ENCODE measurements at regions not wholly inside any gene's neighbourhood (a gene's known extent, or its start where the extent isn't known, plus 50 kb on each side); places are given as distances from the start of the nearest gene placed in this dataset.

GRCh38 chr14:96931751-96932150, 134.6 kb downstream of the VRK1 start:
- DNase-seq (ENCODE audit: low spot score): no peak
- intact Hi-C loops (cut with DNase I): no loop called here

DNA sequence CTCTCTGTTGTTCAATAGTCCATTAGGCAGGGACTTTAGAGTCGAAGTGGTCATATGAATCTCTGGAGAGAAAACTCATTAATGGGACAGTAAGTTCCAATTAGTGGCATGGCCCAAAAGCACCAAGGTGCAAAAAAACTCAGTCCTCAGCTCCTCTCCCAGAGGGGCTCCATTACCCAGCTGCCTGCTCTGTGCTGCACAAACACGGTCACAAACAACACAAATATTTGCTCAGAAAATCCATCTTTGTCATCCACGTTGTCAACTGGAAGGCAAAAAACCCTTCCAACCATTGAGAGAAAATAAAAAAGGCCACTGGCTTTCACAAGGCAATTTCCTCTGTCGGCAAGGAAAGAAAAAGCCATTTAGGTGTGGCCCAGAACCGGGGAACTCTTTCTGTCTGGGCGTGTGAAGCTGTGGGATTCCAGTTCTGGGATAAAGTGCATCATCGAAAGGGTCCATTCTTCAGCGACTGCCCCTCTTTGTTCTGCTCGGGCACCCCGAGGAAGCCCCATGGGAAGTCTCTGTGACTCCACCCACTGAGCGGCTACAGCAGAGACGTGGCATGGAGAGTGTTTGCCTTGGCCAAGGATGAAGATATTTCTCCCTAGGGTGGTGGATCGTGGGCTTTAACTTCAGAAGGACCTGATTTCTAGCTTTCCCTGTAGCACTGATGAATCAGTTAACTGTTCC, 137.6 kb downstream of the VRK1 start:
- intact Hi-C loops (cut with DNase I): no loop called here
- DNase-seq (ENCODE audit: low spot score): peak; percentile 70

GRCh38 chr14:96938946-96939345, 141.8 kb downstream of the VRK1 start:
- intact Hi-C loops (cut with DNase I): no loop called here
- peak; percentile 20 for DNase-seq (ENCODE audit: low spot score)

DNA sequence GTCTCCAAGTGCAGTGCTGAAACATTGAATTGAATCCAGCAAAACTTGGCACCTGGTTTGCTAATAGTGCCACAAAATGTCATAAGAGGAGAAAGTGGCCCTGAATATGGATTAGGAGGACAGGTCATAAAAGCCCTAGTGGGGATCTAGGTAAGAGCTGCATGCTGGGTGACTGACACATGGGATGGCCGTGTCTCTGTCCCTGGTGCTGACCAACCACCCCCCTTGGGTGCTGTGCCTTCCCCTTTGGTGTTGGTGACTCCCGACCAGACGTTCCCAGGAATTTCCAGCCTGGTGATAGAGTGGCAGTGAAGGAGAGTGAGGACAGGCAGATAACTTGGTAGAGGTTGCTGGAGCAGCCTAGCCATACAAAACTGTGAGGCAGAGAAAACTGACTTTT, 142.8 kb downstream of the VRK1 start:
- intact Hi-C loops (cut with DNase I): no loop called here
- peak; percentile 73 for DNase-seq (ENCODE audit: low spot score)

DNA sequence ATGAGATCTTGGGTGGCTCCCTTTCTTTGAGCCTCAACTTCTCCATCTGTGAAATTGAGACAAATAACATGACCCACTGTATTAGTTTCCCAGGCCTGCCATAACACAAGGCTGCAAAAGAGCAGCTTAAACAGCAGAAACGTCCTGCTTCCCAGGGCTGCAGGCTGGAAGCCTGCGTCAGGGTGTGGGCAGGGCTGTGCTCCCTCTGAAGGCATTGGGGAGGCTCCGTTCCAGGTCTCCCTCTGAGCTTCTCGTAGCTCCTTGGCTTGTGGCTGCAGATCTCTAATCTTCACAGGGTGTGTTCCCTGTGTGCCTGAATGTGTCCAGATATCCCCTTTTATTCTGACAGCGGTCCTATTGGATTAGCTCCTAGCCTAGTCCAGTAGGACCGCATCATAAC, 147.1 kb downstream of the VRK1 start:
- intact Hi-C loops (cut with DNase I): no loop called here
- DNase-seq (ENCODE audit: low spot score): peak; percentile 9

GRCh38 chr14:96945721-96946120, 148.5 kb downstream of the VRK1 start:
- intact Hi-C loops (cut with DNase I): no loop called here
- peak; percentile 19 for DNase-seq (ENCODE audit: low spot score)

- intact Hi-C loops (cut with DNase I): no loop called here
- DNase-seq (ENCODE audit: low spot score): no peak
These were observed 152.4 kb downstream of the VRK1 start for GRCh38 chr14:96949594-96949993.

DNA sequence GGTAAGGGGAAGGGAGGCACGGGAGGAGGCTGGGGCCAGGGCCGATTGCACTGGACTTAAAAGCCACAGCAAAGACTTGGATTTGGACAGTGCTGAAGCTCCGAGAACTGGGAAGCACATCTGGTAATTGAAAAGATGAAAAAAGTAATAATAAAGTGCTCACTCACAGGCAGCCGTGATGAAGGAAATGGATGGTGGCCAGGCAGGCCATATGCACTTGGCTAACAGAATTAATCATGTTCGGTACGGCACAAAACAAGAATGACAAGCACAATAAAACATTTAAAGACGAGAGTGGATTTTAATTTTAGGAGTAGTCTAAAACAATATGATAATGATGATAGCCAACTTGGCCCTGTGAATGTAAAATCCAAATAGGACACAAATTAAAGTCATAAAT, 154.3 kb downstream of the VRK1 start:
- no peak for DNase-seq (ENCODE audit: low spot score)
- intact Hi-C loops (cut with DNase I): no loop called here

DNA sequence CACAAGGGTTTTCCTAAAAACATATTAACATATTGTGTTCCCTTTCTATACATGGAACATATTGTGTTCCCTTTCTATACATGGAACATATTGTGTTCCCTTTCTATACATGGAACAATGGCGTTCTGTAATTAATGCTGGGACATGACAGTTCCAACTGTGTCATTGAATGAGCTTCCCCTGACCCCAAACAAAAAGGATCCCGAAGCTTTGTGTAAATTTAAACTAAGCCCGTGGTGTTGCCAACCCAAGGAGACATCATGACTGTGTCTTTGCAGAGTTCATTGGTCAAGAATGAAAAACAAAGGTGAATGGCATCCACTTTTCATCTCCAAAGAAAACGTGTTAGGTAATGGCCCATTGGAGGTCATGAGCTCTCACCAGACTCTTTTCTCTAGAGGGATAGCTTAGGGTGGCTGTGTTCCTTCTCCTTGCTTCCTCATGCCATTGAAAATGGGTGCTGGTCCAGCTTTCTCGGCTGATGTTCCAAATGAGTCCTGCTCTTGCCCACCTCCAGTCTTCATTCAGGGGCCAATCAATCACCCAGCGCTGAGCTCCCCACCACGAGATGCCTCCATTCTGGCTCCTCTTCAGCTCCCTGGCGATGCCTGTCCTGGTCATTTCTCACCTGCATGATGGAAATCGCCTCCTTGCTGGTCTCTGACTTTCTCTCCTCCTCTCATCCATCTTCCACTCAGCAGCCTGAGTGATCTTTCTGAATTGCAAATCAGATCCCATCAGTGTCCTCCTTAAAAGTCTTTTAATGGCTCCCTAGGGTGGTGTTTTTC, 156.1 kb downstream of the VRK1 start:
- DNase-seq (ENCODE audit: low spot score): no peak
- intact Hi-C loops (cut with DNase I): no loop called here

- DNase-seq (ENCODE audit: low spot score): no peak
- intact Hi-C loops (cut with DNase I): no loop called here
These were observed 156.6 kb downstream of the VRK1 start for GRCh38 chr14:96953875-96954185.

GRCh38 chr14:96956464-96957239, 159.5 kb downstream of the VRK1 start:
- no peak for DNase-seq (ENCODE audit: low spot score)
- intact Hi-C loops (cut with DNase I): no loop called here

- DNase-seq (ENCODE audit: low spot score): no peak
- intact Hi-C loops (cut with DNase I): no loop called here
These were observed 160.9 kb downstream of the VRK1 start for GRCh38 chr14:96958057-96958456.

DNA sequence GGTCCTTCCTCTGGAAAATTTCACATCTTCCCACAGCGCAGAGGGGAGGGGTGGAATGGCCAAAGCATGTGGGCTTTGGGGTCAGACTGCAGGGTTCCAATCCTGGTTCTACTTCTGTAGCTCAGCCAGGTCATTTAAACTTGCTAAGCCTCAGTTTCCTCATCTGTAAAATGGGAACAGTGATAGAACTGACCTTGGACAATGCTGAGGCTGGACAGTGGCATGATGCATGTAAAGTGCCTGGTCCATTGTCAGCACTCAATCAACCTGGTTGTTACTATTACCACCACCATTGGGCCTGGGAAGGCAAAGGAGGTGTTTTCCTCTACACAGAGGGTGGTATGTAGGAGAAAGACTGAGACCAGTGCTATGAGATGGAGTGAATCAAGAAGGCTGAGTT, 162.8 kb downstream of the VRK1 start:
- no peak for DNase-seq (ENCODE audit: low spot score)
- intact Hi-C loops (cut with DNase I): no loop called here

GRCh38 chr14:96960598-96961116, 163.5 kb downstream of the VRK1 start:
- no peak for DNase-seq (ENCODE audit: low spot score)
- intact Hi-C loops (cut with DNase I): no loop called here

GRCh38 chr14:96961895-96962294, 164.7 kb downstream of the VRK1 start:
- intact Hi-C loops (cut with DNase I): no loop called here
- no peak for DNase-seq (ENCODE audit: low spot score)

DNA sequence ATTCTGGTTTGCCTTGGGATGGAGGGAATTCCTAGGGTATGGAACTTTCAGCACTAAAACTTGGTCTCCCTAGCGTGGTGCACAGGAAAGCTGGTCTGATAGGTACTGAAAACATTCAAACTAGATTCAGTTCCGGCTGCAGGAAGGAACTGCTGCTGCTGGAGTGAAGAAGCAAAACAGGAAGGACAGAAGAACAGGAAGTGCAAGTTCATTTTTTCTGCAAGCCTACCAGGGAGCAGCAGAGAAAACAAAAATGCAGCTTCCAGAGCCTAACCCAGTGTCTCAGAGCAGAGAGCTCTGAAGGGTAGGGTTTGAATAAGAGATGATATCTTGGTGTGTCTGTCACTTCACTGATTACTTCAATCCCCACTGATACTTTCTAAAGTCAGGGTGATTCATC, 165.2 kb downstream of the VRK1 start:
- intact Hi-C loops (cut with DNase I): no loop called here

GRCh38 chr14:96964726-96965415, 167.7 kb downstream of the VRK1 start:
- intact Hi-C loops (cut with DNase I): no loop called here

More for the DNA sequence above, 165.2 kb downstream of the VRK1 start:
- no peak for DNase-seq (ENCODE audit: low spot score)

GRCh38 chr14:96965885-96966595, 168.9 kb downstream of the VRK1 start:
- intact Hi-C loops (cut with DNase I): no loop called here
- DNase-seq (ENCODE audit: low spot score): no peak

More at GRCh38 chr14:96964726-96965415, 167.7 kb downstream of the VRK1 start:
- no peak for DNase-seq (ENCODE audit: low spot score)

DNA sequence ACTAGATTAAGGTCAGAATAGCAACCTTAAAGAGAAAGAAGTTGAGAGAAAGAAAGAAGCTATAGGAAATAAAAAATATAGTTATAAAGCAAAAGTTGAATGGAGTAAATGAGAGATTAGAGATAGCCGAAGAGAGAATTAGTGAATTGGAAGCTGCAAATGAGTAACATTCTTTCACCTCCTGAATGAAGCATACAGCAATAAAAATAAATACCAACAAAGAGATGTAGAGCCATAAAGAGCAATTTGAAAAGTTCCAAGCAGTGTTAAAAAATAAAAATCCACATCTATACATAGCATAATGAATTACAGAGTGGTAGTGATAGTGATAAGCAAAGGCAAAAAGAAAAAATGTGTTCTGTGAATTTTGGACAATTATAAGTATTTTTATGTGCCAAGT, 177.9 kb downstream of the VRK1 start:
- no peak for DNase-seq (ENCODE audit: low spot score)
- intact Hi-C loops (cut with DNase I): no loop called here
